ENCODE measurements at regions not wholly inside any gene's neighbourhood (a gene's known extent, or its start where the extent isn't known, plus 50 kb on each side); places are given as distances from the start of the nearest gene placed in this dataset.

DNA sequence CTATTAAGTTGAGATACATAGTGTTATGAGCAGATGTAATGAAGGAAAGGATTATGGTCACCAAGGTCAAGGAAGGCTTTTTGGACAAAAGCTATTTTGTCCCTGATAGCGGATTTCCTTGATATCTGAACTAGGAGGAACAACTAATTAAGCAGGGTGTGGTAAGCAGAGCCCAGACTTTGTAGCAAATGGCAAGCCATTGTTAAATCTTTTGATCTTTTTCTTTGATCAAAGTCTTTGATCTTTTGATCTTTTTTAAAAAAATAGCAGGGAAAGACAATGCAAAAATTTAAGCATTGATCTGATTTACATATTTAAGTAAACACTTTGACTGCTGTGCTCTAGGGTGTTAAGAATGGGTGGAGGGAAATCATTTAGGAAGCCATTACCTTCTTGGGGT, 1242.0 kb downstream of the MAT2B start:
- DNase-seq, result no peak

DNA sequence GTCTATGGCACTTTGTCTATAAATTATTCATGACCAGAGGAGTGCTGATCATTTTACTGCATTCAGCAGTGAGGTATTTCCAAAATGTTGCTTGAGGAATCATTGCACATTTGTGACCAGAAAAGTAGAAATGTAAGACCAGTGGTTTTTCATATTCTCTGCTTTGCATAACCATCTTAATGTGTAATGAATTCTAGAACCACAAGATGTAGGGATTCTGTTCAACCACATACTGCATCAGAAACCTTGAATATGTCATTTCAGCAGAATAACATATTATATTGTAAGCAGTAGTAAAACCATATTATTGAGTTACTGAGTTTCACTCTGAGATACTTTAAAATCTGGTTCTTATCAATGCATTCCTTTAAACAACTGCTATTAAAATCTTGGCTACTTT, 1243.4 kb downstream of the MAT2B start:
- no peak for DNase-seq

DNA sequence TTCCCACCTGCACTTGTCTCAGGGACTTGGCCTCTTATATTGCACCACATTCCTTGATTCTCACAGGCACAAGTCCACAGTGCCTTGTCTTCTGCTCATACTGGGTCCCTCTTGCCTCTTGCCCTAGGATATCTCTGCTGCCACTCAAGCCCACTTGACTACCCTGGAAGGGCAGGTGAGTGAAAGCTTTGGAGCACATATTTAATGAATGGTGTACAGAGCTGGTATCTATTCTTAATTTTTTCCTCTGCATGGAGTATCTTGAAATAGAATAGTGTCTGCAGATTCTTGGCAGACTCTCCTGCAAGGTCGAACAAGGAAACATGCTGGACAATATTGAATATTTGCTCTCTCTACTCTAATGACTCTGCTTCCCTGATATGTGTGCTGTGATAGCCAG, 1248.0 kb downstream of the MAT2B start:
- no peak for DNase-seq

DNA sequence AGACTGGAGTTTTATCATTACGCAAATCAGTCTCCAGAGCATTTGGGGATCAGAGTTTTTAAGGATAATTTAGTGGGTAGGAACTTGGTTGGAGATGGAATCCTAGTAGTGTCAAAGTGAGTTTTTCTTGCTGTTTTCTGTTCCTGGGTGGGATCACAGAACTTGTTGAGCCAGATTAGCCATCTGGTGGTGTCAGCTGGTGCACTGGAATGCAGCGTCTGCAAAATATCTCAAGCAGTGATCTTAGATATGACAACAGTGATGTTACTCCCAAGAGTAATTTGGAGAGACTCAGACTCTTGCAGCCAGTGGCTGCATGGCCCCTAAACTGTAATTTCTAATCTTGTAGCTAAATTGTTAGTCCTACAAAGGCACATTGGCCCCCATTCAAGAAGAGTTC, 1257.8 kb downstream of the MAT2B start:
- no peak for DNase-seq

DNA sequence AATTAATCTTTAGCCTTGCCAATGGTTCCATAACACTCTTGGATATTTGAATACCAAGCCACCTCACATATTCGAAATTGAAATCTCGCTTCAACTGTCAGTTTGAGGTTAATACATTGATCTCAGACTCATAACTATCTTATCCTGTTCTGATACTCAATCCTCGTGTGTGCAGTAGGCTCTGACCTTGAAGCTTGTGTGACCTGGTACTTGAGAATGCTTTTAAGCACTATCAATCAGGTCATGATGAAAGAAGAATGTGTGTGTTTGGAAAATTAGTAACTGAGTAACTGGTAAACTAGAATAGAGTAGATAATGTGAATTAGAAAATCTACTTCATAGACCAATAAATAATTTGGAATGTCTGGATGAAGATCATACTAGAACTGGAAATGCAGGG, 1266.7 kb downstream of the MAT2B start:
- DNase-seq, result no peak

DNA sequence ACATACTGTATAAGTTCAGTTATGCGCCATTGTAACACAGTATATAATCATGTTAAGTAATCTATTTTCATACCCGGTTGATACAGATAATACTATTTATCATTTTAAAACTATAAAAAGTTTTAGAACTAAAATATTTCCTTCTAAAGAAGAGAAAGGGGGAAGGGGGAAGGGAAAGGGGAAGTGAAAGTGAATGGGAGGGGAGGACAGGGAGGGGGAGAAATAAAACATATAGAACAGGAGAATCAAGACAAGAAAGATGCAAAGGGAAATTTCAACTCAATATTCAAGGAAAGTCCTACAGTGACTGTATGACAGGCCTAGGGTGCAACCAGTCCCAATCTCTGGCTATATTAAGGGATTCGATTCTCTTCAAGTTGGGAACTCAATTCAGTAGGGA, 1278.8 kb downstream of the MAT2B start:
- no peak for DNase-seq

DNA sequence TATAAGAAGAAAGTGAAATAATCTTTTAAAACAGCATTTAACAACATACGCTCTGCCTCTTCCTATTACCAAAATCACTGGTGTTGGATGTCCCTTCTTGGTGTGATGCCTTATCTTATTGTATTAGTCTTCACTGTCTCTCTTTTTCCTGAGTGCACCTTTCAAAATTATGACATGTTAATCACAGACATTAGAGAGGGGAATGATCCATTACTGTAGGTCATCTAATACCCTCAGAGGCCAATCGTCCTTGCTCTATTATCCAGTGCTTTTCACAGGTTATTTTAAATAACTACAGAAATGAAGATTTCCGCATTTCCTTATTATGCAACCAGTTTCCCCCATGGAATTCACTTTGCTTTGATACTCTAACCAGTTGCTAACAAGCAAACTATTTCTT, 1292.7 kb downstream of the MAT2B start:
- no peak for DNase-seq

DNA sequence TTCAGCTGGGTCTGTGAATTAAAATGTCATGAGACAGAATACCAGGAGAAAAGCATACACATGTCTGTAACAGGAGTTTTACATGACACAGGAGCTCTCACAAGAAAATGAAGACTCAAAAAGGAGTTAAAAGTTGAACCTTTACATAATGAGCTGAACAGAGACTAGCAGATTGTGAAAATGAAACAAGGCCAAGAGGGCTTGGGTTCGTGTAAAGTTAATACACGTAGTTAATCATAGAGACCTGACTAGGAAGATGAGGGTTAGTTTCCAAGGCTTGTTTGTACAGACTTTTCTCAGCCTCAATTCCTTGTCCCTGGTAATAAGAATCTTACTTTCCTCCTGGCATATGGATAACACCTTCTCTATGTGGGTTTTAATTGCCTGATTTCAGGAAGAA, 1294.0 kb downstream of the MAT2B start:
- DNase-seq, result no peak

DNA sequence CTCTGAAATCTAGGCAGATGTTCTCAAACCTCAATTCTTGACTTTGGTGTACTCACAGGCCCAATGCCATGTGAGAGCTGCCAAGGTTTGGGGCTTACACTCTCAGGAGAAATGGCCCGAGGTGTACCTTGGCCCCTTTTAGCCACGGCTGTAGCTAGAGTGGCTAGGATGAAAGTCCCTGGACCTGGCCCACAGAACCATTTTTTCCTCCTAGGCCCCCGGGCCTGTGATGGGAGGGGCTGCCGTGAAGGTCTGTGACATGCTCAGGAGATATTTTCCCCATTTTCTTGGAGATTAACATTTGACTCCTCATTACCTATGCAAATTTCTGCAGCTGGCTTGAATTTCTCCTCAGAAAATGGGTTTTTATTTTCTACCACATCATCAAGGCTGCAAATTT, 1296.5 kb downstream of the MAT2B start:
- no peak for DNase-seq

DNA sequence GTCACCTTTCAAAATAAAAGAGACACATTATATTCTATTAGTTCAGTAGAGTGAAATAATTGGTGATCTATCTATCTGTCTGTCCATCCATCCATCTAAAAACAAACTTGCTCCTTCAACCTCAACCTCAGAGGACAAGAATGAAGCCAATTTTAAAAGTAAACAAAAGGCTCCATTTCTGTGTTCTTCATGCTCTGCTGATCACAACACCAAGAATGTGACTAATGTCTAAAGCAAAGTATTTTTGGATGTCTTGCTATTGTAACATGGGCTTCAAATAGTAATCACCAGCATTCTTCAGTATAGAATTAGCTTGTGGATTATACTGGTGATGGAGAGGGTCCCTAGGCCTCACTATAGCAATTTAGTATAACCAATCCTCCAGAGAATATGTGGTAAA, 1304.4 kb downstream of the MAT2B start:
- DNase-seq, result no peak

DNA sequence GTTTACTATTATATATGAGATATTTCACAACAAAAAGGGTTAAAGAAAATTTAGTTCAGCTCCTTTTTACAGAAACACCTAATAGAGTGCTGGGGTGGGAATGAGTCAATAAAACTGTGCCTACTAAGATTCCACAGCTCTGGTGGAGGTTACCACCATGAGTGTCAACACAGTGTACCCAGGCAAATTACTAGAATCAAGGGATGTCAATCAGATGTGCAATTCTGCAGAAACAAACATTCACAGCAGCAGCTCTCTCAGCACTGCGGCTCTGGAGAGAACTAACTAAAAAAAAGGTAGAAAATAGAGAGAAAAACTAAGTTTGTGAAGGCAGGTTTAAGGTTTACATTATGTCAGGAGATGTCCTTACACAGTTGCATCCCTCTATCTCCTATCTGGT, 1313.0 kb downstream of the MAT2B start:
- DNase-seq, result no peak

DNA sequence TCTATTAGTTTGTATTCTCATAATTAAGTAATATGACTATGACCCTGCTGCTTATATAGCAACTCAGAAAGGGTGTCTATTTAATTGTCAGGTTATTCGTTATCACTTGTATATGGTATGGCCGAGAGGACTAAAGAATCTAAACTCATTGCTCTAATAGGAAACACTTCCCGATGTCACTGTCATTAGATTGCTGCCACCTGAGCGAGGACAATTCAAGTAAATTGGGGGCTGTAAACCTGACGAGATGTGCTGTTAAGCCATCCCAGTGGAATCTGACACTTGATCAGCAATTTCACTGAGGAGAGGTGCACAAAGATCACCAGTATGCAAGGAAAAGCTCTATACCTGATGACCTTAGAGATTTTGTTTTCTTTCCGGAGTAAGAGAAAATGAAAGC, 1319.3 kb downstream of the MAT2B start:
- no peak for DNase-seq

DNA sequence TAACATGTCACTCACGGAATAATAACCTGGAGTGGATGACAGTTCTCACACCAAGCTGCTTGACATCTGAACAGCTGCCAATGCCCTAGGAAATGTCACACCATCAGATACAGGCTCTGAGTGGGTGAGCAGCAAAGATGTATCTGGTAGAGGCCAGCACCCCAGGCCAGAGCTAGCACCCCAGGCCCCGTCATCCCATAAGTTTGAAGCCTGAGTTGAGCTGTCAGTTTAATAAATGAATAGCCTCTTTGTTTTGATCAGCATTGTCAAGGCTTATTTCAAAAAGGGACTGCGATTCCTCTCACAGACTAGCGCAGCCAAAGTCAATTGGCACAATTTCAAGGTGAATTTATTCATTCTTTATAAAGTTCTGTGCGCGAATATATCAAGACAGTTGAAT, 1327.1 kb downstream of the MAT2B start:
- no peak for DNase-seq

DNA sequence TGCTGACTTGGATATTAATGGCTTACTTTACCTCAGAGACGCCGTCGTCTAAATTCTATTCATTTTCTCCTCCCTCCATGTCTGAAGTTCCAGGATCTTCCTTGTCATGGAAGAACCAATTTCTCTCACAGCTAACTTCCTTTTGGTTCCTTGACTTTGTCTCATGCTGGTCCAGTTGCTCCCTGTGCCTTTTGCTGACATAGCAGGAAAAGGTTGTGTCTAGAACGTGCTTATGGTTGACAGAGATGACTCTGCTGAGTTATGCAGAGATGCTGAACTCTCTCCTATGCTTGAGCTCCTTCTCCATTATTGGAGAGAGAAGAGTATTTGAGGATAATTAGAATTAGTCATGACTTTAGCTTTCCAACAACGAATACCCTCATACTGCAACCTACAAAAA, 1338.9 kb downstream of the MAT2B start:
- no peak for DNase-seq

DNA sequence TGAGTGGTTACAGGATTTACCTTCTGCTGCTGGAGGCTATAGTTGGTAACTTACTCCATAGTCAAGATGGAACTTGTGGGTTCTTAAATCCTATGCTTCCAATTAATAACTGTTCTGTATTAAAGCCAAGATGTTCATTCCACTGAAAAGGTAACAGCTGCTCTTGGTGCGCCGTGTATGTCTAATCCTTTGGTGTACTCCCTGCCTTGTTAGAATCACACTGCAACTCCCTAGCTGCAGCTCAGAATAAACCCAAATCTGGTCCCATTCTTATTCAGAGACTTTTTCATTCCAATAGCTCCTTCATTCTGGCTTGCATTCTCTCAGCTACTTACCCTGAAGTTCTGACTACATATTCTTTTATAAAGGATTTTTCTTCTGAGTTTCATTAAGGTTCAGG, 1355.5 kb downstream of the MAT2B start:
- no peak for DNase-seq

DNA sequence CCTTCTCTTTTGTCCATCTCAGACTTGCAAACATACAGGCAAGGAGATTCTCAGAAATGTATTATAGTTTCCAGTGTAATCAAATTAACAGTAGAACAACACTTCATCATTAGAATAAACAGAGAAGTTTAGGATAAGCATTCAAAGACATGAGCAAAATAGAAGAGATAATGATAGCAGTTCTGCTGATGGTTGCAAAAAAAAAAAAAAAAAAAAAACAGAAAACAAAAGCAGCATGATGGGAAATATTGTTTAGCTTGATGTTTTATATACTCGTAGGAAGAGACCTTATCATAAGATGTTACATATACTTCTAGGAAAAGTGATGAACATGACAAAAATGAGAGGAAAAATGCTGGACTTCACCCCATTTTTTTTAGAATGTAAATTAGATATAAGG, 1356.2 kb downstream of the MAT2B start:
- DNase-seq, result no peak

DNA sequence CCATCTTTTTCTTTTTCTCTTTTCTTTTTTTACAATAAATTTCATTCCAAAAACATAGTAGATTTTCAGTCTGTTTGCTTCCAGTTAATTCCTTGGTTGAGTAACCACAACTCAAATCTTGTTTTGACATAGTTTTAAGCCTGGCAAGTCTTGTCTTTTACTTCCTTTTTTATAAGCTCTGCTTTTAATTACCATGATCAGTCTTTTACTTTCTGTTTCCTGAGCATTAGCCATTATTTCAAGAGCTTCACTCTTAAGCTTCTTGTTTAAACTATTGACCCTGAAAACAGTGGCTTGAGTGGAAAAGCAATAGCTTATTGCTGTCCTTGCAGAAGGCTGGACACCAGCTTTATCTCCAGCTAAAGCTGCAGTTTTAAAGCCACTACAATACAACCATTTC, 1363.3 kb downstream of the MAT2B start:
- DNase-seq, result no peak

DNA sequence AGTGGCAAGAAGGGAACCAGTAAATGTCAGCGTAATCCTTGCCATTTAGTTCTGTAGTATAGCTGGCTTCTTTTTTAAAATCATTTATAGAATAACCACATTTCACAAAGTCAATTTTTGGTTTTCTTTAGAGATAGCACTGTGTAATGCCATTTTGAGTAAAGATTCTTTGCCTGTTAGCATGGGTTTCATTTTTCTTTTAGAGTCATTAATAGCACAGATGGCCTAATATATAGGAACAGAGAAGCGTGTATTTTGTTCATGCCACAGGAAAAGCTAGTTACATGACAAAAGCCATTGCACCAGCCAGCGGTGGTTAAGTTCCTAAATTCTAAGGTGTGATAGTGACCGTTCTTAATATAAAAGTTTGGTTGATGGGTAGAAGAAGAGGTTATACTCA, 1363.9 kb downstream of the MAT2B start:
- no peak for DNase-seq

DNA sequence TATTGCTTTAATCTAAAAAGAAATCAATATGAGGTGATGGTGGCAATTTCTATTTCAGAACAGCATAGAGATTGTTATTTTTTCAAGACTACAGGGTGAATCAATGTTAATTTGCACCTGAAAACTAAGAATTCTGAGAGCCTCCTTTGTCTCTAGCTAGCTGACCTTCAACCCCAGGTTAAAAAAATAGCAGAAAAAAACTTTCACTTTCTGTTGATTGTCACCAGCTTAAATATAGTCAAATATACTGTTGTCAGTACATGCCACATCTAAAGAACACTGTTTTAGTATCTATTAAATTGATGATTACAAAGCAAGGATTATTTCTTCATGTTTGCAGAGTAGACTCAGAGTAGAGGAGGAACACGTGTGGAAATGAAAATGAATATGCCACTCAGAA, 1371.4 kb downstream of the MAT2B start:
- DNase-seq, result no peak

DNA sequence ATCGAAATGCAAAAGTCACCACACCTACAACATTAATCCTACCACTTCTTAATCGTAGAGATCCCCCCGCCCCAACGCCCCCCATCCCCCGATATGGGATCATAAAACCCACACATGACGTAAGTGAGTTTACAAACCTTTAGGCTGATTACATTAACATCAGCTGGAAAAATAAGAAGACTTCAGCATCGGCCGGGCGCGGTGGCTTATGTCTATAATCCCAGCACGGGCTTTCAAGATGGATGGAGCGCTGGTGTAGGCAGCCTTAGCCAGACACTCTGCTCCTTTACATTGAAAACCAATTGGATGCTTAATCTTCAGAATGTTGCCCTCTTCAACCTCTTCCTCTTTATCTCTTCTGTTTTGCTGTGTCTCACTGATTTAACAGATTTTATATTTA, 1376.0 kb downstream of the MAT2B start:
- no peak for DNase-seq

DNA sequence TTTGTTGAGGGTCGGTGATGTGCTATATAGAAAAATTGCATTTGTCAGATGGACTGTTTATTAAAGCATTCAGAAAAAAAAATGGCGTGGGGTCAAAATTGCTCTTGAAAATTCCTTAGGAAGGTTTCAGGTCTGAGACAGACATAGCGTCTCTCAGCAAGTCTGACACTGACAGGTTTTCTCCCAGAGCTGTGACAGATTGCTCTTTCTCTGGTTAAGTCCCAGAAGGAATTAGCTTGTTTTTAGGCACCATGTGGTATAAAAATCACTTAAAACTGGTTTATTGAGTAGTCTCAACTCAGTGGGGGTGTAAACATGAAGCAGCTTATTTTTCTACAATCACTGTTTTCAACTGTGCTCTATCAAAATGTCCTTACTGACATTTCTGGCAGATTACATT, 1379.8 kb downstream of the MAT2B start:
- DNase-seq, result no peak

DNA sequence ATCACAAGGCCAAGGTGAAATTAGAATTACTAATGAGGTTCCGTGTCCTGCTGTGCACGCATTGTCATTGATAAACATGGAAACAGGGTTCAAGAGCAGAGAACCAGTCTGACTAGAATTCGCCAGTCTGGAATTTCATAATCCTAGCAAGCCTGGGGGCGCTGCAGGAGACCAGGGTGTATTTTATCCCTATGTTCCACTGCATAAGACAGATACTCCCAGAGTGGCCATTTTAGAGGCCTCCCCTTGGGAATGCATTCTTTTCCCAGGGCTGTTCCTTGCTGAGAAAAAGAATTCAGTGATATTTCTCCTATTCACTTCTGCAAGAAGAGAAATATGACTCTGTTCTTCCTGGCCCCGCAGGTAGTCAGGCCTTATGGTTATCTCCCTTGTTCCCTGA, 1387.7 kb downstream of the MAT2B start:
- no peak for DNase-seq

DNA sequence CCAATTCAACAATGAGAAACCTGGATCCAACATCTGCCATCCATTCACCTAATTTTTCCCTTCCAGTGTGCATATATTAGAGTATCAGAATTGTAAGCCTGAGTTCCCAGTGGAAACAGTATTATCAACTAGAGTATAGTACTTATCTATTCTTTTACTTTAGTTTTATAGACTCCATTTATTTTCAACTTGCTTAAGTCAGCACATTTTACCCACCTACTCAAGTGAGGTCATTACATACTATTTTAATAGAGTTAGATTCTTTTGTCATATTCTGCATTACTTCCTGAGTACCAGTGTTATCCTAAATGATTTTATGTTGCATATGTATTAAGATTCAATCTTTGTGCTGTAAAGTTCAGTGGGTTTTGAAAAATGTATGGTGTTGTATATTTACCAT, 1393.3 kb downstream of the MAT2B start:
- DNase-seq, result no peak

DNA sequence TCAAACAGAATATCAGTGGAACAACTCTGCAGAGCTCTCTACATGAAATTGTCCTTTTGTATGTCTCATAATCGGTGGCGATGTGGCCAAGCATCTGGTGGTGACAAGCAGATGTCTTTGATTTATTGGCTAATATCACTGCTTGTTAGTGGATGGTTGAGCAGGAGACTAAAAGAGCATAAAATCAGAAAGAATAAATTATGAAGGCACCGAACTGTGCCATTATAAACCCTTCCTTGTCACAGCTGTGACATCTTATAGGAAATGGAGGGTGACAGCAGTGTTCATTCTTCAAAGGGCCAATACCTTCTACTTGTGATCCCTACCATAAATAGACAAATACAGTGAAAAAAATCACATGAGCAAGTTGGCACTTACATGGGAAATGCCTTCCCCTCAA, 1404.3 kb downstream of the MAT2B start:
- no peak for DNase-seq

DNA sequence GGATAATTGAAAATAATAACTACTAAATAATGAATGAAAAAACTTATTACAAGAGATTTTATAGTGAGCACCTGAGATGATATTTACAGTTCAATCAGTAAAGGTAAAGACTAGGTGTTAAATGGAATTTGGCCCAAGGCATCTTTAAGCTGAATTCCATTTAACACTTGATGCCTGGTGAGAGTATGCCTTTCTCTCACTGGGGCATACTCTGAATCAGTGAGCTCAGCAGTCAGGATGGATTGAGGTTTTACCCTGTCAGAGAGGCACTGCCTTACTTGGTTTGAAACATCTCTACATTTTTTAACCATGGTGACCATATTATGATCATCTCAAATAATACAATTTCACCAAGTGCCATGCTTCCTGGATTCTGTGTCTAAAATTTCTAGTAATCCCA, 1416.3 kb downstream of the MAT2B start:
- no peak for DNase-seq

DNA sequence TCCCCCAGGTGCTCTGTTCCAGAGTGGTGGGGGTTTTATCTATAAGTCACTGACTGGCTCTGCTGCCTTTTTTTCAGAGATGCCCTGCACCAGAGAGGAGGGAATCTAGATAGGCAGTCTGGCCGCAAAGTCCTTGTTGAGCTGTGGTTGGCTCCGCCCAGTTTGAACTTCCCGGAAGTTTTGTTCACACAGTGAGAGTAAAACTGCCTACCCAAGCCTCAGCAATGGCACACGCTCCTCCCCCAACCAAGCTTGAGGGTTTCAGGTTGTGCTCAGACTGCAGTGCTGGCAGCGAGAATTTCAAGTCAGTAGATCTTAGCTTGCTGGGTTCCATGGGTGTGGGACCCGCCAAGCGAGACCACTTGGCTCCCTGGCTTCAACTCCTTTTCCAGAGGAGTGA, 1428.6 kb downstream of the MAT2B start:
- DNase-seq, result no peak

DNA sequence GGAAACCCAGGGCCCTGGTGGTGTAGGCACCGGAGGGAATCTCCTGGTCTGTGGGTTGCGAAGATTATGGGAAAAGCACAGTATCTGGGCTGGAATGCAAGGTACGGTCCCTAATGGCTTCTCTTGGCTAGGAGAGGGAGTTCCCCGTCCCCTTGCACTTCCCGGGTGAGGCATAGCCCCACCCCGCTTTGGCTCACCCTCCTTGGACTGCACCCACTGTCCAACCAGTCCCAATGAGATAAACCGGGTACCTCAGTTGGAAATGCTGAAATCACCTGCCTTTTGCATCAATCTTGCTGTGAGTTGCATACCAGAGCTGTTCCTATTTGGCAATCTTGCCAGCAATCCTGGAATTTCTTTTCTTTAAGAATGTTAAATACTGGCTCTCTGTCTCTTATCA, 1429.1 kb downstream of the MAT2B start:
- no peak for DNase-seq

Data from right hindlimb (tissue), 1 donor.